H1 (cell line): ENCODE measurements at regions not wholly inside any gene's neighbourhood (a gene's known extent, or its start where the extent isn't known, plus 50 kb on each side); places are given as distances from the start of the nearest gene placed in this dataset.

Experiments used
- CTBP2 ChIP-seq: IDR thresholded peaks from 2 replicates; pipeline ENCODE4 v1.7.0; 2011; ENCODE audit warnings: borderline replicate concordance, mild to moderate bottlenecking, moderate library complexity, mixed read lengths, low read length; ENCODE audit not compliant: insufficient read depth, insufficient read length
- KDM5A ChIP-seq: fragments of 200-600 bp; IDR thresholded peaks from 2 replicates; pipeline ENCODE4 v1.7.1; 2012; ENCODE audit warnings: mild to moderate bottlenecking, low read length, inconsistent platforms, mixed read lengths
- MAFK ChIP-seq: IDR thresholded peaks from 2 replicates; pipeline ENCODE4 v1.6.1; 2012; ENCODE audit warnings: low read depth, mild to moderate bottlenecking, improper control_type of control experiment, low read length
- TF ChIP-seq, protein P1 (sequence below): IDR thresholded peaks from 2 replicates; pipeline ENCODE4 v1.6.1; 2012; ENCODE audit warnings: low read length, inconsistent platforms

DNA sequence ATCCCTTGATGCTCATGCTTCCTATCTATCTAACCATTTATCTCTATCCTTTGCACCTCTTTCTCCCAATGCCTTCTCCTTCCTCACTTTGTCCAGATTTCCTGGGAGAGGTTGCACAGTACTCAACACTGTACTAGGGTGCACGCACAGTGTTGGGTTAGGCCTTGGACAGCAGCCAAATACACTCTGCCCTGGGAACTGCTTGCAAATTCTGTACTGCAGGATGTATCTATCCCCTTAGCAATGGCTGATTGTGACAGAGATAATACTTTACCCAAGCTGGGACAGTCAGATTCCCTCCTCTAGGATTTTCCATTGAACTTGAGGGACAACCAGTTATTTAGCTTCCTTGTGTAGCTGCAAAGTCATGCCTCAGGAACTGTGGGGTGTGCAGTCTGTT, 113.3 kb downstream of the IL20RB start (continued):
- TF ChIP-seq CTBP2 (no peak), KDM5A (no peak), MAFK (no peak)
- TF ChIP-seq, protein P1, sequence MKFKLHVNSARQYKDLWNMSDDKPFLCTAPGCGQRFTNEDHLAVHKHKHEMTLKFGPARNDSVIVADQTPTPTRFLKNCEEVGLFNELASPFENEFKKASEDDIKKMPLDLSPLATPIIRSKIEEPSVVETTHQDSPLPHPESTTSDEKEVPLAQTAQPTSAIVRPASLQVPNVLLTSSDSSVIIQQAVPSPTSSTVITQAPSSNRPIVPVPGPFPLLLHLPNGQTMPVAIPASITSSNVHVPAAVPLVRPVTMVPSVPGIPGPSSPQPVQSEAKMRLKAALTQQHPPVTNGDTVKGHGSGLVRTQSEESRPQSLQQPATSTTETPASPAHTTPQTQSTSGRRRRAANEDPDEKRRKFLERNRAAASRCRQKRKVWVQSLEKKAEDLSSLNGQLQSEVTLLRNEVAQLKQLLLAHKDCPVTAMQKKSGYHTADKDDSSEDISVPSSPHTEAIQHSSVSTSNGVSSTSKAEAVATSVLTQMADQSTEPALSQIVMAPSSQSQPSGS: no peak
